HepG2 (cell line): ENCODE measurements at regions not wholly inside any gene's neighbourhood (a gene's known extent, or its start where the extent isn't known, plus 50 kb on each side); places are given as distances from the start of the nearest gene placed in this dataset.

Source experiments
- ATAC-seq: fragments of 200-7000 bp; cut with Tn5 transposase; 3 replicates; pipeline ENCODE4 v1.9.1; 2020; ENCODE audit warnings: mild to moderate bottlenecking, moderate library complexity
- BruUV-seq: library from RNA; stranded (reverse); fragments of 400-500 nt; replicated peaks from 2 replicates; lab custom pipeline; 2021; lab: Mats Ljungman, UMichigan
- CTCF ChIA-PET: fragments of 300-600 bp; formaldehyde crosslinking; extraction: SDS; loops from one replicate; lab custom pipeline; 2021; ENCODE audit warnings: low total read pairs, inconsistent platforms, low intra/inter-chr PET ratio; lab: Yijun Ruan, JAX
- POLR2A ChIA-PET: fragments of 350-600 bp; sonication (Branson Sonifier 250); formaldehyde crosslinking; loops from one replicate; lab custom pipeline; 2020; ENCODE audit warnings: antibody characterized with exemption, inconsistent platforms; lab: Yijun Ruan, JAX
- DNase-seq: peaks from one replicate; pipeline ENCODE4 v3.0.0-alpha.2; 2015; ENCODE audit warnings: low spot score
- FAIRE-seq: peaks from 3 replicates; lab custom pipeline; 2011; peaks lifted over from hg19 to GRCh38; lab: Jason Lieb, UNC
- H2AFZ ChIP-seq: one replicate; pipeline ENCODE4 v1.6.1; 2011; ENCODE audit warnings: low read length, inconsistent platforms
- H3K27ac ChIP-seq: fragments of 300-600 bp; 3 replicates; pipeline ENCODE4 v1.8.0; 2011; ENCODE audit warnings: mixed run types, mild to moderate bottlenecking, mixed read lengths, low read length, inconsistent platforms; ENCODE audit not compliant: insufficient read depth; ENCODE audit errors: extremely low read length
- H3K27me3 ChIP-seq, 2 experiments: fragments of 200-600 bp in 1 of 2; 2 replicates in 1 of 2; 3 replicates in 1 of 2; pipeline versions ENCODE4 v1.6.0 to v1.8.0; 2011; ENCODE audit warnings: low read length in 2 of 2, mild to moderate bottlenecking in 2 of 2, moderate library complexity in 2 of 2, inconsistent platforms in 1 of 2; ENCODE audit not compliant: insufficient read depth in 2 of 2, control insufficient read depth in 1 of 2
- H3K36me3 ChIP-seq, 2 experiments: fragments of 200-600 bp in 1 of 2; replicated peaks in 1 of 2; 2 replicates in 1 of 2; 3 replicates in 1 of 2; pipeline versions ENCODE4 v1.5.1 to v1.8.0; 2011; ENCODE audit warnings: low read length in 2 of 2, inconsistent platforms in 1 of 2; ENCODE audit not compliant: insufficient read depth in 2 of 2, control insufficient read depth in 1 of 2
- H3K4me1 ChIP-seq: 2 replicates; pipeline ENCODE4 v1.5.1; 2012; ENCODE audit warnings: low read length, inconsistent platforms; ENCODE audit not compliant: insufficient read depth
- H3K4me2 ChIP-seq: 2 replicates; pipeline ENCODE4 v1.6.0; 2011; ENCODE audit warnings: low read depth, low read length, inconsistent platforms
- H3K4me3 ChIP-seq, 3 experiments: fragments of 200-600 bp in 1 of 3; sonication (generic), shearing (Covaris generic) in 1 of 3; replicated peaks in 1 of 3; 2 replicates each; pipeline ENCODE4 v1.5.1; 2011 to 2016; ENCODE audit warnings: low read length in 3 of 3, inconsistent platforms in 2 of 3, low read depth in 2 of 3, mild to moderate bottlenecking in 2 of 3, control low read depth in 1 of 3, mixed read lengths in 1 of 3; ENCODE audit not compliant: insufficient read depth in 1 of 3
- H3K79me2 ChIP-seq: one replicate; pipeline ENCODE4 v1.6.1; 2011; ENCODE audit warnings: low read length, inconsistent platforms; ENCODE audit not compliant: insufficient read depth
- H3K9ac ChIP-seq: 2 replicates; pipeline ENCODE4 v1.6.0; 2011; ENCODE audit warnings: mild to moderate bottlenecking, low read depth, low read length, inconsistent platforms; ENCODE audit not compliant: insufficient read depth
- H3K9me3 ChIP-seq: 2 replicates; pipeline ENCODE4 v1.5.1; 2012; ENCODE audit warnings: mild to moderate bottlenecking, low read length
- H4K20me1 ChIP-seq: 2 replicates; pipeline ENCODE4 v1.6.0; 2011; ENCODE audit warnings: inconsistent platforms, mild to moderate bottlenecking, low read length, moderate library complexity; ENCODE audit not compliant: insufficient read depth
- CAMTA2 ChIP-seq: sonication (generic); formaldehyde crosslinking; IDR thresholded peaks from 2 replicates; pipeline ENCODE4 v1.4.0; 2020; ENCODE audit warnings: mild to moderate bottlenecking, missing genetic modification reagents, borderline replicate concordance
- MEIS2 ChIP-seq: sonication (generic); formaldehyde crosslinking; IDR thresholded peaks from 2 replicates; pipeline ENCODE4 v1.9.0; 2021; ENCODE audit warnings: mild to moderate bottlenecking, missing genetic modification reagents
- ZFP36L2 ChIP-seq: sonication (generic); formaldehyde crosslinking; IDR thresholded peaks from 2 replicates; pipeline ENCODE4 v1.4.0; 2020; ENCODE audit warnings: missing genetic modification reagents
- ZFYVE20 ChIP-seq: sonication (generic); formaldehyde crosslinking; IDR thresholded peaks from 2 replicates; pipeline ENCODE4 v1.8.0; 2023; ENCODE audit warnings: low read depth, mild to moderate bottlenecking, moderate library complexity, missing genetic modification reagents, borderline replicate concordance
- ZKSCAN8 ChIP-seq: IDR thresholded peaks from 2 replicates; pipeline ENCODE4 v1.6.1; 2016; ENCODE audit warnings: borderline replicate concordance, missing genetic modification reagents, missing compliant biosample characterization
- ZNF574 ChIP-seq: sonication (generic); formaldehyde crosslinking; IDR thresholded peaks from 2 replicates; pipeline ENCODE4 v1.4.0; 2020; ENCODE audit warnings: missing genetic modification reagents
- WGBS: methylation state at CpG from one replicate; pipeline ENCODE4 v1.1.6; 2017; ENCODE audit warnings: low lambda C conversion rate; 5-methylcytosine and 5-hydroxymethylcytosine counted together
- in situ Hi-C: cut with HindIII; loops from 2 replicates; pipeline ENCODE4 v1.10.0; 2017; ENCODE audit warnings: low pct_unique_long_range_greater_than_20kb; ENCODE audit not compliant: extremely low pct_ligation_motif_present
- intact Hi-C: fragments of 100-400 bp; cut with micrococcal nuclease; formaldehyde crosslinking; loops from one replicate; pipeline ENCODE4 v1.10.0; 2022; ENCODE audit not compliant: unreplicated experiment

GRCh38 chr1:187624812-187625545 lies 796.2 kb downstream of the PLA2G4A start:
- H3K4me3 ChIP-seq, result no peak overlapping the region
- H2AFZ ChIP-seq, result no peak overlapping the region
- POLR2A ChIA-PET, result no interaction called here
- intact Hi-C loops (no loop called here), in situ Hi-C loops (no loop called here)
- H3K79me2 ChIP-seq, result no peaks in the 10 kb centered on the region
- FAIRE-seq (no peak), DNase-seq (no peak), ATAC-seq (no peak)
- no peak overlapping the region for H3K9ac ChIP-seq
- H3K4me1 ChIP-seq, result no peaks in the 10 kb centered on the region
- TF ChIP-seq ZFP36L2 (no peak), ZNF574 (CRISPR knock-in tag) (no peak), MEIS2 (CRISPR knock-in tag) (no peak), ZKSCAN8 (CRISPR knock-in tag) (no peak), CAMTA2 (CRISPR knock-in tag) (no peak)
- no peaks in the 10 kb centered on the region for H4K20me1 ChIP-seq
- no peaks in the 10 kb centered on the region for H3K36me3 ChIP-seq
- H3K4me2 ChIP-seq, result no peak overlapping the region
- H3K27me3 ChIP-seq, result no peaks in the 10 kb centered on the region
- WGBS, result 34% methylated on average over 2 of the region's 2 CpGs
- no peak overlapping the region for H3K27ac ChIP-seq
- CTCF ChIA-PET, result no interaction called here
- H3K9me3 ChIP-seq, result peaks cover 7% of the 10 kb centered on the region; the same call in 1 of the 2 replicates
- no TSS peak for BruUV-seq

DNA sequence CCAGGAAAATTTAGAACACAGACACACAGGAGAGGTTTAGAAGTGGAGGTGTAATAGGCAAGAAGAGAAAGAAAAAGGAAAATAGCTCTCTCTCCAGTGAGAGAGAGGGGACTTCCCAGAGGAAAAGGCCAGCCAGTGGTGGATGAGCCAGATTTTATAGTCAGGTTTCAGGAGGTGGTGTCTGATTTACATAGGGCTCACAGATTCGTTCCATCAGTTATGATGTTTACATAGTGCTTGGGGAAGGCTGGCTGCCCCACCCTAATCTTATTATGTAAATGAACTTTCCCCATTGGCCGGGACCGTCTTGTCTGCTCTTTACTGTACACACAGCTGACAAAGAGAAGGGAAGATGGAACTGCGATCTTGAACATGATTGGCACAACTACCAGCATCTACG lies 797.3 kb downstream of the PLA2G4A start:
- no peak for DNase-seq
- no peak for TF ChIP-seq ZFYVE20 (CRISPR knock-in tag)
- TF ChIP-seq, all 625 proteins: peak for 0
- Histone ChIP-seq H2AFZ (no peak overlapping the region), H3K4me2 (no peak overlapping the region), H3K27me3 (no peaks in the 10 kb centered on the region), H3K4me1 (no peaks in the 10 kb centered on the region), H3K9ac (no peak overlapping the region), H4K20me1 (no peaks in the 10 kb centered on the region), H3K79me2 (no peaks in the 10 kb centered on the region), H3K9me3 (peaks cover 16% of the 10 kb centered on the region), H3K36me3 (no peaks in the 10 kb centered on the region), H3K4me3 (no peak overlapping the region), H3K27ac (no peak overlapping the region)
- in situ Hi-C loops, result no loop called here
- POLR2A ChIA-PET, result no interaction called here
- CTCF ChIA-PET, result no interaction called here
- ATAC-seq (no peak), FAIRE-seq (no peak)
- BruUV-seq, result no TSS peak
- 23% methylated on average over 5 of the region's 5 CpGs for WGBS
- intact Hi-C loops, result no loop called here
